ENCODE measurements at regions not wholly inside any gene's neighbourhood (a gene's known extent, or its start where the extent isn't known, plus 50 kb on each side); places are given as distances from the start of the nearest gene placed in this dataset.

DNA sequence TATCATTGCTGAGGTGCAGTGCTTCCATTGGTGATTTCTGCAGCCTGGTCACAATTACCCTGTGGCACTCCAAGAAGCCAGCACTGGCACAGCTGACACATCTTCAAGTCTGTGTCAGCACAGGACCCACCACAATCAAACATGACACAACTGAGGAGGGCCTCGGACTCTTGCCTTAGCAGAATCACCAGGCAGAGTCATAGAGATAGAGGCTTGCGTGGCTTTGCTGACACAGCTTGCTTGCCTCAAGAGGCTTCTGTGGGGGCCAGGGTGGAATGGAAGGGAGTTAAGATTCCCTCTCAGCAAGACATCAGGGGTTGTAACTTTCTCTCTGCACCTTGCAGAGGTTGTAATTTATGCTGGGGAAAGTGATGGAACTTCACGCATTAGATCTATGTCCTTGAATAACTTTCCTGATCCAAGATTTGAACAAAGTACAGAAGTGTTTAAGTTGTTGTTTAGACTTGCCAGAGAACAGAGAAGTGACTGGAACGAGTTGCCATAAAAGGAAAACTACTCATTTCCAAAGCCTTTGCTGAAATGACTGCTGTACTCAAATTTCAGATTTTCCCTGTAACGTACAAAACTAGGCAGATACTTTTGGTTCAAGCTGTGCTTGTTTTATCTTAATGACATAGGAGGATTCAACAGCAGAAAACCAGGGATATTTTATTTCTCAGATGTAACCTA, 170.7 kb downstream of the DIPK2A start:
- DNase-seq (ENCODE audit: low spot score): no peak

- no peak for DNase-seq (ENCODE audit: low spot score)
These were observed 176.7 kb downstream of the DIPK2A start for GRCh38 chr3:144148356-144148755.

- DNase-seq (ENCODE audit: low spot score): no peak
These were observed 180.4 kb downstream of the DIPK2A start for GRCh38 chr3:144151983-144152382.

GRCh38 chr3:144160627-144161026, 189.0 kb downstream of the DIPK2A start:
- no peak for DNase-seq (ENCODE audit: low spot score)

- DNase-seq (ENCODE audit: low spot score): no peak
These were observed 190.4 kb downstream of the DIPK2A start for GRCh38 chr3:144162042-144162441.

DNA sequence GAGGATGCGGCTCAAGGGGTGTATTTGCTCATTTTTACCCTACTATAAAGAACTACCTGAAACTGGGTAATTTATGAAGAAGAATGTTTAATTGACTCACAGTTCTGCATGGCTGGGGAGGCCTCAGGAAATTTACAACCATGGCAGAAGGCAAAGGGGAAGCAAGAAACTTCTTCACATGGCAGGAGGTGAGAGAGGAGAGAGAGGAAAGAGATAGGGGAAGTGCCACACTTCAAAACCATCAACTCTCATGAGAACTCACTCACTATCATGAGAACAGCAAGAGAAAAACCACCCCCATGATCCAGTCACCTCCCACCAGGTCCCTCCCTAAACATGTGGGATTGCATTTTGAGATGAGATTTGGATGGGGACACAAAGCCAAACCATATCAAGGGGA, 192.7 kb downstream of the DIPK2A start:
- no peak for DNase-seq (ENCODE audit: low spot score)

- no peak for DNase-seq (ENCODE audit: low spot score)
These were observed 193.9 kb downstream of the DIPK2A start for GRCh38 chr3:144165482-144165881.

DNA sequence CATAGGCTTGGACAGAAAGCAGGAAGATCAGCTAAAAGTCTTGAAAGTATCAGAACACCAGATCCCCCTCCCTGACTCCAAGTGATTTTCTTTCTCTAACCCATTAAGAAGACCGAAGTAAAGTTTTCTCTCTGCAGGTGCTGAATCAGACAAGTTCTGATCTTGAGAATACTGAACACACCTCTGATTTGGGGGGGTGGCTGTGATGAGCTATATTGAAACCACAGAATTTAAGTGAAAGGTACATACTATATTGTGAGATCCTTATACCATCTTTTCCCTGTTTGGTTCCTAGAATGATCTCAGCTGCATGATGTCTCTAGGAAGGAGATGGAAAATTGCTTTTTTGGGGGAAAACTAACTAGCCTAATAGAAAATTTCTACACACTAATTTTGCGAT, 196.0 kb downstream of the DIPK2A start:
- DNase-seq (ENCODE audit: low spot score): no peak

DNA sequence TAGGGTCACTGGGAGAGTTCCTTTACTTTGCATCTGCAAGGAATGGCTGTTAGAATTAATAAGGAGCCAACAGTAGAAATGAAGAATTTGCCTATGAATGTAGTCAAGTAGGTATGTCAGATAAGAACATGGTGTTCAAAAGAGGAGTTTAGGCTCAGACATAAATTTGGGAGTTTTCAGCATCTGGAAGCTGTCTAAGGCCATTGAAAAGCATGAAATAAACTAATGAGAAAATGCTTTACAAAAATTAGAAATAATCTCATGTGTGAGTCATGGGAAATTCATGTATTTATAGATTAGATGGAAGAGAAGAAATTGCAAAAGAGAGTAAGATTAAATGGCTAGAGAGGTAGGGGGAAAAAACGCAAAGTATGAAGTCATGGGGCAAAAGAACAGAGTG, 201.9 kb downstream of the DIPK2A start:
- no peak for DNase-seq (ENCODE audit: low spot score)

DNA sequence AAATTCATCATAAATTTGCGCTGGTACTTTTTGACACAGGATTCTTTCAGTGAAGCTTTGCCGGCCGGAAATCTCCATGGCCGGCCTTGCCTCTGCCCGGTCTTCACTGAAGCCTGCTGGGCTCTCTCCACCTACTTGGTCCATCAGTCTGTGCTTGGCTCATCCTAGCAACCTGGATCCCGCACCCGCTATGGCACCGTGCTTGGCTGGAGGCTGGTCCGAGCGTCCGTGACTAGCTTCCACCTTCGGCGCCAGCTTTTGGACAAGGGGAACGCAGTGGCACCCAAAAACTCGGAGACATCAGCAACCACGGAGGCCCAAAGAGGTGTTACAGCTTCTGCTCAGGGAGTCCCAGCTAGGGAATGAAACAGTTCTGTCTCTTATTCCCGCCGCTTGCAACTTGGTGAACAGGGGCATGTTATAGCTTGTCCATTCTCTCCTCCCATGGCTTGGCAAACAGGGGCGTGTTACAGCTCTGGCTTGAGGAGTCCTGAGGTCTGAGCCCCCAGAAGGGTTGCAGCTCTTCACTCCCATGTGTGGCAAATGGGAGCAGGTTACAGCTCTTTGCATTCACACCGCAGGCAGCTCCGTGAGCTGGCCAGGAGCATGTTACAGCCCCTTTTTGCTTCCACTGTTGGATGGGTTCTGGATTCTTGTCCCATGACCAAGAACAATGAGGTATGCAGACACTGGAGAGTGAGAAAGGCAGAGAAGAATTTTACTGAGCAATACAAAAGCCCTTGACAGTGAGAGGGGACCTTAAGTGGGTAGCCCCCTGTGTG, 204.2 kb downstream of the DIPK2A start:
- no peak for DNase-seq (ENCODE audit: low spot score)

DNA sequence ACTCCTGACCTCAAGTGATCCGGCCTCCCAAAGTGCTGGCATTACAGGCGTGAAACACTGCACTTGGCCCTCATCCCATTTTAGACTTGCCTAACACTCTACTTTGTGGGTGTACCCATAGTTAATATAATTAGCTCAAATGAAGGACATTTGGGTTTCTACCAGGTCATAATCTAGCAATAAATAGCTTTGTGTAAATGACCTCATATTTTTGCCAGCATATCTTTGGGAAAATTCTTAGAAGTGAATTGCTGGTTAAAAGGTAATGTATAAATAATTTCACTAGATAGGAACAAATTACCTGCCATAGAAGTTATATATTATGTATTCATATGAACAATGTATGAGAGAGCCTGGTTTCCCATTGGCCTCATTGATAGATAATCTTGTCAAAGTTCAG, 206.0 kb downstream of the DIPK2A start:
- no peak for DNase-seq (ENCODE audit: low spot score)

- no peak for DNase-seq (ENCODE audit: low spot score)
These were observed 207.0 kb downstream of the DIPK2A start for GRCh38 chr3:144178607-144179006.

GRCh38 chr3:144181062-144181461, 209.4 kb downstream of the DIPK2A start:
- DNase-seq (ENCODE audit: low spot score): no peak

GRCh38 chr3:144182501-144182900, 210.9 kb downstream of the DIPK2A start:
- DNase-seq (ENCODE audit: low spot score): no peak

DNA sequence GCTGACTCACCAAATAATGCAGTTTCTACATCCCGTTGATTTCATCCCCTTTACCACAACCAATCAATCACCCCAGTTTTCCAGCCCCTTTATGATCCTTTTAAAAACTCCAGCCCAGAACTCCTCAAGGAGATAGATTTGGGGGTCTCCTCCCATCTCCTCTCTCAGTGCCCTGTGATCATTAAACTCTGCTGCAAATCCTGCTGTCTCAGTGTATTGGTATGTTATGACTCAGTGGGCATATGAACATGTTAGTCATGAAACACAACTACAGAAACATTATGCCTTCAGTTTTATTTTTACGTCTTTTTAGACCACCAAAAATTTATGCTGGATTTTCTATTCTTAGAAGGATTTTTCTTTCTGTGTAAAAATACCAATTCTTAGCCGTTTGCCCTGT, 213.7 kb downstream of the DIPK2A start:
- DNase-seq (ENCODE audit: low spot score): no peak

DNA sequence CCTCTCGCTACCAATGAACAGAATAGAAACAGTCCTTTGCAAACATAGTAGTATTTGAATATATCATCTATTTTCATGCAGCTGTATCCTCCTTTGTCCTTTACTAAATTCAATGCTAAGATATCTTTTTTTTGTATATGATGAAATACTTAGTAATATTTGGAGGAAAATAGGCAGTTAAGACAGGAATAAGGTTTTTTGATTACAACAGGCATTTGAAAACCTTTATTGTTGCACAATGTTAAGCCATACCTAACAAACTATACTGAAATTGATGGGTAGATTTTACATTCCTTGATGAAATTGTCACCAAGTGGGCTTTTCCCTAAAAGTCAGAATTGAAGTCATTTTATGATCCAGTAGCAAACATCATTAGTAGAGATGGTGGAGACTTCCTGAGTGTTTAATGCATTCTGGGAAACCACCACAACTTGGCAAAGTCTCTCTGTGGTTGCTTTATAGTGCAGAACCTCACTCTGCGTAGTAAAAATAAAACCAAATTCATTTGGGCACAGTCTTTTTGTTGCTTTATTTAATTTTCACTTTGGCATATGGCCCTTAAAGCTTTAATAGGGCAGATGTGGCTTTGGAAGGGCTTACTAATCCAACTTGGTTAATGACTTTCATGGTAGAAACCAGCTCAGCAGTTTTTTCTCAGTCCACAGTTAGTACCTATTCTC, 216.0 kb downstream of the DIPK2A start:
- DNase-seq (ENCODE audit: low spot score): no peak

DNA sequence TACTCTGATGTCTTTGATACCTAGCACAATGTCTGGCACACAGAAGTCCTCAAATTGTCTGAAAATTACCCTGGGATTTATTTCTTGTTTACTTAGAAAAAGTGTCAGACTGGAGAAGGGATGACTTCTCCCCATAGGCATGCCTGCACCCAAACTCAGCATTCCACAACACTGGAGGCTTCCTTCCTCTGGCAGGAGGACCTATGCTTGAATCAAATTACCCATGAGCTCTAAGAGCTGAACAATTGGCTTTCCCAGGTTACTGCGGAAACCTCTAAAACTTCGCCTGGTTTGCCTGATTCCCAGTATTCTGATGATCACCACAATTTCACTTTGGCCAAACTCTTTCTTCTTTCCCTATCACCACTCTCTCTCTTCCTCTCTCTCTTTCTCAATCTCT, 217.4 kb downstream of the DIPK2A start:
- no peak for DNase-seq (ENCODE audit: low spot score)

DNA sequence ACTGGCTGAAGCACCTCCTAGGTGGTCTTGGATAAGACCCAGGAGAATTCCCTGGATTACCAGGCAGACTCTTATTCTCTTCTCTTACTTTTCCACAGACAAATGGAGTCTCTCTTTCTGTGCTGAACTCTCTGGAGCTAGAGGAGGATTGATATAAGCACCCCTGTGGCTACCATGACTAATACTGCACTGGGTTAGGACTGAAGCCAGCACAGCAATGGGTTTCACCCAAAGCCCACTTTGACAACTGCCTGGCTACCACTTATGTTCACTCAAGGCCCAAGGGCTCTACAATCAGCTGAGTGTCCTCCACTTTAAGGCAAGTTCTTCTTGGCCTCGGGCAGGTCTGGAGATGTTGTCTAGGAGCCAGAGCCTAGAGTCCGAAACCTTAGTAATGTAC, 225.5 kb downstream of the DIPK2A start:
- DNase-seq (ENCODE audit: low spot score): no peak

DNA sequence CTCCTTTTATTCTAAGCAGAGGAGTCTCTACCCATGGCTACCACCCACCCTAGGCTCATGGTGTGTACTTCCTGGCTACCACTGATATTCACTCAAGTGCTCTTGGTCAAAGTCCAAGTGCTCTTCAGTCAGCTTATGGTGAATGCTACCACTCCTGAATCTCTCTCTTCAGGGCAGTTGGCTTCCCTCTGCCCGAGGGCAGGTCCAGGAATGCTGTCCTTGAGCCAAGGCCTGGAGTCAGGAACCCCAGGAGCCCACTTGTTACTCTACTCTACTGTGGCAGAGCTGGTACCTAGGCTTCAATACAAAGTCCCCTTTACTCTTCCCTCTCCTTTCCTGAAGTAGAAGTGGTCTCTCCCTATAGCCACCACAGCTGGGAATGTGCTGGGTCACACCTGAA, 226.0 kb downstream of the DIPK2A start:
- DNase-seq (ENCODE audit: low spot score): no peak

GRCh38 chr3:144200004-144200403, 228.4 kb downstream of the DIPK2A start:
- DNase-seq (ENCODE audit: low spot score): no peak

DNA sequence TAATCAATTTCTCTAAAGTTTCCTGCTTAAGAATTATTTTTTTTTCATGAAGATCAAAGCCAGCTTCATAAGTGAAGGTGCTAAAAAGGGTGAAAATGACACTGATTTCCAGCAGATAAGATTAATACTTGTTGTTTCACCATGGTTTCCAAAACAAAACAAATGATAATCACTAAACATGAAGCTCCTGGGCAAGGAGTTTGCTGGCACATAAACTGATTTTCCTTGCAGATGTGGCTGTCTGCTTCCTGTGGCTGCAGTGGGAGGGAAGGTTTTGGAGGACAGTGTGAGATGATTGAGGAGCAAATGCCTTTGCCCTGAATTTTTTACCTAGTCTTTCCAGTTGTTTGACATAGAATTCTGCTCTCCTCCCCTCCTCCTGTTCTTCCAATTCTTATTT, 228.8 kb downstream of the DIPK2A start:
- no peak for DNase-seq (ENCODE audit: low spot score)

DNA sequence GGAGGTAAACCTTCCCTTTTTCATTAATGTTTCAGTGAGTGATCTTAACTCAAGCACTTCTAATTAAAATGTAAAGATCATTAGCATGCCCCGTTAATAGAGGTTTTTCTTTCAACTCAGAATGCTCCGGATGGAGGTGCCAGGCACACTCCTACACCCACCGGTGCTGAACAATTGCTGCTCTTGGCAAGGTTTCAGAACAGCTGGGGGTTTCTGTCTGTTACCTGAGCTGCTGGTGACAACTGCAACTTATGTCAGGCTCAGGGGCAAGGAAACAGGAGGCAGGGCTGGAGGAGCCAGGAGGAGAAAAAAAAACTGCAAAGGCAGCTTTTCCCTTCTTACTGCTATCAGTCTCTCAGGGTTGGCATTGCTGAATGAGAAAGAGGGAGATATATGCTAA, 250.1 kb downstream of the DIPK2A start:
- no peak for DNase-seq (ENCODE audit: low spot score)

- no peak for DNase-seq (ENCODE audit: low spot score)
These were observed 257.7 kb downstream of the DIPK2A start for GRCh38 chr3:144229330-144229729.

All from Ammon's horn (tissue), 1 donor.